Ishikawa (cell line): ENCODE measurements at regions not wholly inside any gene's neighbourhood (a gene's known extent, or its start where the extent isn't known, plus 50 kb on each side); places are given as distances from the start of the nearest gene placed in this dataset.

Experiments
- CEBPB ChIP-seq: IDR thresholded peaks from 2 replicates; pipeline ENCODE4 v1.6.1; 2012
- MAX ChIP-seq: IDR thresholded peaks from 2 replicates; pipeline ENCODE4 v1.6.1; 2012
- NFIC ChIP-seq: IDR thresholded peaks from 2 replicates; pipeline ENCODE4 v1.6.1; 2012
- RAD21 ChIP-seq: IDR thresholded peaks from 2 replicates; pipeline ENCODE4 v1.6.1; 2012; ENCODE audit warnings: low read depth
- USF1 ChIP-seq: IDR thresholded peaks from 2 replicates; pipeline ENCODE4 v1.6.1; 2012
- YY1 ChIP-seq: IDR thresholded peaks from 2 replicates; pipeline ENCODE4 v1.6.1; 2012; ENCODE audit warnings: low read depth
- ZBTB7A ChIP-seq: IDR thresholded peaks from 2 replicates; pipeline ENCODE4 v1.6.1; 2012; ENCODE audit warnings: low read depth

GRCh38 chr11:131145791-131146190, 224.6 kb upstream of the NTM start:
- TF ChIP-seq NFIC, result no peak
- TF ChIP-seq YY1, result no peak
- no peak for TF ChIP-seq RAD21
- TF ChIP-seq USF1, result no peak
- TF ChIP-seq ZBTB7A, result no peak
- TF ChIP-seq MAX, result no peak
- no peak for TF ChIP-seq CEBPB
